SKM-1 (cell line): ENCODE measurements at regions not wholly inside any gene's neighbourhood (a gene's known extent, or its start where the extent isn't known, plus 50 kb on each side); places are given as distances from the start of the nearest gene placed in this dataset.

Source experiments
- DNase-seq: peaks from one replicate; lab custom pipeline; 2025; ENCODE audit not compliant: unreplicated experiment; lab: John Stamatoyannopoulos, UW

DNA sequence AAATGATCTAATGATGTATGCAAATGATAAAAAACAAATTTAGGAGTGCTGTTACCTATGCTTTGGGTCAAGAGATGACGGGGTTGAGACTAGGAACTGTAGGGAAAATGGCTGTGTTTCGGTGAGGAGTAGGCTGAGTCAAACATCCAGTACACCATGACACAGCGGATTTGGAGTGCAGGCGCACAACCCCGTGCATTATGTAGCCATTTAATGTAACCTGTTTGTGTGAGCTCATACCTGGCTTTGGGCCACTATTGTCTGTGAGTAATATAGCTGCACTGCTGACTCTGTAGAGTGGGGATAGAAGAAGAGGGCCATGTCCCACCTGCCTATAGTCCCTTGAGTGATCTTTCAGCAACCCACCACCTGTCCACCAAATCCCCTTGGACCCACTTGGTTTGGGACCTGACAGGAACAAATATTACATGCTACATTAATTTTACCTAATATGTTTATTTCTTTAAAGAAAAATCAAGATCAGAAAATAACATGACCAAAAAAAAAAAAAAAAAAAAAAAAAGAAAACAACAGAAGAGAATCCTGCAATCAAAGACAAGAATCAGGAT, 95.5 kb upstream of the KLHL1 start:
- no peak for DNase-seq

DNA sequence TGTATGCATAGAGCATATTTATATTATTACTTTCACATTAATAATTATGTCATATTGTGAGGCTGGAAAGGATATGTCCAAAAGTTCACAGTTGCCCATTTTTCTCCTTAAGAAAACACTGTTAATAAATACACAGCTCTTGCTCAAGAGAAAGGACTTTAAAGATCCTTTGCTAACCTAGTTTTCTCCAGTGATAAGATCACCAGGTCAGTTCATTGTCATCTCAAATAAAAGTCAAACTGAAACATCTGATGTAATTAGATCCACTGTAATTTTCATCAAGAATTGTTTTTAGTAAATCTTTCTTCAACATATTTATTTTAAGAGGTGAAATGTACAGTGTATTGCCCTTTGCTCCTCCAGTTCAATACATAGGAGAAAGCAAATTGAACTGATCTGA, 82.8 kb upstream of the KLHL1 start:
- no peak for DNase-seq

DNA sequence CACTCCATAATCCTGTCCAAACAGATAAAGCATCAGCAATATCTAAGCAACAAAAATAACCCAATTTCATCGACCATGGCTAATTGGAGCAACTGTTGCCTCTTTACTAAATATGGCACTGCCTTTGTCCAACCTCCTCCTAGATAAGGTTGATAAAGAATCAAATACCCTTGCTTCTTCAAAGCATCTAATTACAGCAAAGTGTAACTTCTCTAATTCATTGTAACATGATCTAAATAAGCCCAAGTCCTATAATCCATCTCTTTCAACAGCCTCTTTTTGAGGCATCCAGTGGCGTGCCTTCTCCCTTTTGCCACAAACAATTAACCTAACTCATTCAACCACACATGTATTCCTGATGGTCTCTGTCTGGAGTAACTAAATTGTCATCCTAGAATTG, 81.7 kb upstream of the KLHL1 start:
- DNase-seq = no peak

DNA sequence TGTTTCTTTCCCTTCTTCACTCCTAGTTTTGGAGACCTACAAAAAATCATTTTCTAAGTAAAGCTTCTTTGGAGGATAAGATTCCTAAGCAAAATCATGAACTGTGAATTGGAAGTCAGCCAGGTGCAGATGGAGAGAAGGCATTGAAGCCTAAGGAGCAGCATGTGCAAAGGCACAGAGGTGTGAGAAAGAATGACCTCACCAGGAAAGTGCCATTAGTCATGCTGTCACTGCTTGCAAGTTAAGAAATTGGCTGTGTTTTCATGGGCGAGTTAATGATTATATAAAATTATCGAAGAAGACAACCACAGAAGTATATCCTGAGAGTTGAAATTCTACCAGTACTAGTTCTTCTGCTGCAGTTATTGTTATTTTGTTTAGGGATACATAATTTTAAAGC, 80.3 kb upstream of the KLHL1 start:
- no peak for DNase-seq

DNA sequence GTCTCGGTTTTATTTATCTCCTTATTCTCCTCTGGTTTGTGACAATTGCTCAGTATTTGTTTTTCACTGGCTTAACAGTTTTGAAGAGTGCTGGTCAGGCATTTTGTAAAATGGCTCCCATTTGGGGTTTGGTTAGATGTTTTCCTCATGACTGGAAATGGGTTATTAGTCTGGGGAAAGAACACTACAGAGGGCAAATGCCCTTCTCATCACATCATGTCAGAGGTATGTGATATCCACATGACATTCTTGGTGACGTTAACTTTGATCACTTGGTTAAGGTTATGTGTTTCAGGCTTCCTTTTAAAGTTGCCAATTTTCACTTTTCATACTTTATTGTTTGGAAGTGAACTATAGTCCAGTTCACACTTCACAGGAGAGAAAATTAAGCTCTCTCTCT, 74.8 kb upstream of the KLHL1 start:
- no peak for DNase-seq
